HG03520 (cell line): ENCODE measurements at regions not wholly inside any gene's neighbourhood (a gene's known extent, or its start where the extent isn't known, plus 50 kb on each side); places are given as distances from the start of the nearest gene placed in this dataset.

Experiments used
- ATAC-seq: cut with Tn5 transposase; IDR thresholded peaks from one replicate; pipeline ENCODE4 v1.9.1; 2021; ENCODE audit warnings: mild to moderate bottlenecking, moderate library complexity; ENCODE audit not compliant: unreplicated experiment

DNA sequence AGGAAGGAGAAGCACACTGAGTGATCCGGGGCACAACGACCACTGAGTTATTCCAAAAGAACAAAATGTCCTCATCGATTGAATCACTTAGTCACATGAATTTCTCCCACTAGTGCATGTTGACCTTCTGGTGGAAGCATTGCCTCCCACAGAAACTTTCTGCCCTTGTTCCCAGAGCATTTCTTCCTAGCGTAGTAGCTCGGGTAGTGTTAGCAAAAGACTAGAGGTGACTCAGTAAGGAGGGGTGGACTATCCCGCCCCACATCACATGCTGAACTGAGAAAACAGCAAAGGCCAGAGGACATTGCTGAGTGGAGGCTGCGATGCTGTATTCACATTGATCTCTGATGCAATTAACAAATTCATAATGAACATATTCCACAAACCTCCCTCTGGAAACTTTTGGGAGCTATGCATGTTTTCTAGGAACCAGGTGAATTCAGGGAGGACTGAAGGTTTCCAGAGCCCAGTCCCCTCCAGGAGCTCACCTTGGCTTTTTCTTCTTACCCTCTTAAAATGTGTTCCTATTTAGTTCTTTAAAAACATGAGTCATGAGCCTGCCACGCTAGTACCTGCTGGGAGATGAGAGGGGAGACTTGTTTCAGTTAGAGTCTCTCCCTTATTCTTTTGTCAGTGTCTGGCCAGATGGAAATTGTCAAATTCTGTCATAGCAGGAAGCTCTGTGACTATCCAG is 507.9 kb downstream of the CDH26 start:
- no peak for ATAC-seq

- no peak for ATAC-seq
Observed at GRCh38 chr20:60466687-60467022, 508.4 kb downstream of the CDH26 start.

DNA sequence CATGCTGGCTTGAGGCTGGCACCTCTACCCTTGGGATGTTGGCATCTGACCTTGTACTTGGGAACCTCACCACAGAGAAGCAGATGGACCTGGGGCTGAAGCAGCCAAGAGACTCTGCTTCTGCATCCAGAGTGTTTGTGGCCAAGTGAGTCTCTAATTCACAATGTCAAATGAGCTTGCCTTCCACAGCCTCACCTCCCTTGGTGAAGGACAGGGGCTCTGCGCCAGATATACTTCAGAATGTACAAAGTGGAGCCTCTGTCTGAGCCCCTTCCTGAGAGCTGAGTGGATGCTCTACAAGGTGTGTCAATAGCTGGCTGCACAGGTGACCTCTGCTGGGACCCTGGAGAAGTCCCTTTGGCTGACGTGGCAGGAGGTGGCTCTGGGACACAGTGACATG is 508.9 kb downstream of the CDH26 start:
- no peak for ATAC-seq

- ATAC-seq, result no peak
Observed at GRCh38 chr20:60467771-60468170, 509.5 kb downstream of the CDH26 start.

GRCh38 chr20:60469829-60470228 is 511.6 kb downstream of the CDH26 start:
- ATAC-seq, result no peak

DNA sequence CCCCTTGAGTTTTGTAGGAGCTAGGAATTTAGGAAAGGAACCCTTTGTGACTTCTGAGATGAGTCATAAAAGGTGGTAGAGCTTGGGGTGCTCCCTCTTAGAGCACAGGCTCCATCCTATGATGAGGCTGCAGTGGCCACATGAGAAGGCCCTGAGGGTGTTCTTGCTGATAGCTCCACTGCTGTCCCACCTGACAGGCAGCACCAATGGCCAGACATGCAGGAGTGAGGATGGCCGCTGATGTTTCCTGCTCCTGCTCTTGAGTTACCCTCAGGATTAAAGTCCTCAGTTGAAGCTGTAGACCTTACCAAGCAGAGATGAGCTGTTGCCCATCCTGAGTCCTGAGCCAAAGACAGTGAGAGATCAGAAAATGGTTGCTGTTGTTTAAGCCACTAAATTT is 512.1 kb downstream of the CDH26 start:
- ATAC-seq, result no peak

GRCh38 chr20:60473211-60473610 is 515.0 kb downstream of the CDH26 start:
- ATAC-seq, result no peak

- no peak for ATAC-seq
Observed at GRCh38 chr20:60474385-60474910, 516.2 kb downstream of the CDH26 start.

- no peak for ATAC-seq
Observed at GRCh38 chr20:60476045-60476444, 517.8 kb downstream of the CDH26 start.

DNA sequence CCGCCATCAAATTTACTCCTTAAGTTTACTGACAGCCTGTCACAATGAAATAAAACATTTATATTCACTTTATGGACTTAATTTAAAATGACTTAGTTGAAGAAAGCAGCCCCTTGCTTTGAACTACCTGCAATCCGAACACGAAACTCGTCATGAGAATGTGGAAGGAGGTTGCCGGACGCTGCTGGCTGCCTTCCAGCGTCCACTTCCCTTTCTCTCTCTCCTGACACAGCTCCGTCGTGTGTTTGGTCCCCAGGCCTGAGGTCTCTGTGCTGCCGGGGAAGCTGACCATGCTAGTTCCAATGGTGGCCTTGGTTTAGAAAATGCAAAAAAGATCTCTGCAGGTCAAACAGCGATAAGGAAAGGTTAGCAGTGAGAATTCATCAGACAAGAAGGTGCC is 519.7 kb downstream of the CDH26 start:
- ATAC-seq, result no peak

DNA sequence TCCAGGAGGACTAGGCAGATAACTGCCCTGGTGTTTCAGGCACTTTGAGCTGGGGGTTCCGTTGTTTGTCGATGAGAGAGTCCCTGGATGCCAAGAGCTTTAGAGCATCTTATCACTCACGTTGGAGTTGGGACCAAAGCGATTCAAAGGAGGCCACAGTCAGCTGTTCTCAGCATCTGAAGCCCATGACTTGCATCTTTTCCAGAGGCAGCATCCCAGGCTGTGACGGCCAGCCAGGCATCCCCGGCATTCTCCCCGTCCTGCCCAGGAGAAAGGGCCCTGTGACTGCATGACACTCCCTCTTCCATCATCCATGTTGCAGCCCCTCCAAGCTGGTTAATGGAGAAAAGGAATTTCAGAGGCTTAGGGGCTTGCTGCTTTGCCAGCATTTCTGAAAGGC is 520.3 kb downstream of the CDH26 start:
- no peak for ATAC-seq

- no peak for ATAC-seq
Observed at GRCh38 chr20:60480950-60481742, 522.9 kb downstream of the CDH26 start.

DNA sequence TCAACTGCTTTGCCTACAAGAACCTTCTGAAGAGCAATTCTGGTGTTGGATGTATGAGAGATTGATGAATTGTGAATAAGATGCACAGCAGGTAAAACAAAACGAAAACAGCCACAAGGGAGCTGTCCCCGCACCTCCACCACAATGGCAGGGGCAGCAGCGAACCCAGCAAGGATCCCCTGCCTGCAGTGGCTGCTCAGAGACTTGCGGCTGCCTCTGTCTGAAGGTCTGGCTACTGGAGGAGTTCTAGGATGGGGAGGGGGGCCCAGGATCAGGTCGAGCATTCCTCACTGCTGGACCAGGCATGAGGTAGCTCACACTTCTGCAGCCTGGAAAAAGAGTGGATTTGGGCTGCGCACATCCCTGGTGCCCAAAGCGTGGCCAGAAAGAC is 523.5 kb downstream of the CDH26 start:
- ATAC-seq, result no peak

GRCh38 chr20:60482221-60483008 is 524.2 kb downstream of the CDH26 start:
- ATAC-seq, result no peak

- ATAC-seq, result no peak
Observed at GRCh38 chr20:60483371-60483770, 525.1 kb downstream of the CDH26 start.

- ATAC-seq, result no peak
Observed at GRCh38 chr20:60484316-60484715, 526.1 kb downstream of the CDH26 start.

DNA sequence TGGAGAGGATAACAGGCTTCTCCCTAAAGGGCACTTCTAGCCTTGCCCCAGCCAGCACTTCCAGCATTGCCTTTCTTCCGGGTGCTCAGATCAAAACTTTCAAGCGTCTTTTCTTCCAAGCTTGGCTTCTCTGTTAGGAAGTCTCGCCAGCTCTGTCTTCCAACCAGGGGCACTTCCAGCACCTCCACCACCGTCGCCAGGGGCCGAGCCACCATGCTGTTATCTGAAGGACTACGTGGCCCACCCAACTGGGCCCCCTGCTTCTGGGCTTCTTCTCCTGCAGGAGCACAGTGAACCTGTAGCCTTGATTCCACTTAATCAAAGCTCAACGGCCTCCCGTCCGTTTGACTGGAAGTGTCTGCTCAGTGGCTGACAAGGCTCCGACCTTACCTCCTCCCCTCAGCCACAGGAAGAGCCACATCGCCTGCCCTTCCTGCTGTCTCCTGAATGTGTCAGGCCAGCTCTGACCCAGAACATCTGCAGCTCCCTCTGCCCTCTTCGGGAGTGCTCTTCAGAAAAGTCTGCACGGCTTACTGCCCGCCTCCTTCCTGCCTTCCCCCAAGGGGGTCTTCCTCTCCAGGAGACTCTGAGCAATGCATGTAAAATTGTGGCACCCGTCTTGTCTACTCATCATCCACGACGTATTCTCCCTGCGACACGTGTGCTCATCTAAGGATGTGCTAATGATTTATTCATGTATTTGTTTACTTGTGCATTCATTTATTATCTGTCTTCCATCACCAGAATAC is 527.0 kb downstream of the CDH26 start:
- no peak for ATAC-seq

DNA sequence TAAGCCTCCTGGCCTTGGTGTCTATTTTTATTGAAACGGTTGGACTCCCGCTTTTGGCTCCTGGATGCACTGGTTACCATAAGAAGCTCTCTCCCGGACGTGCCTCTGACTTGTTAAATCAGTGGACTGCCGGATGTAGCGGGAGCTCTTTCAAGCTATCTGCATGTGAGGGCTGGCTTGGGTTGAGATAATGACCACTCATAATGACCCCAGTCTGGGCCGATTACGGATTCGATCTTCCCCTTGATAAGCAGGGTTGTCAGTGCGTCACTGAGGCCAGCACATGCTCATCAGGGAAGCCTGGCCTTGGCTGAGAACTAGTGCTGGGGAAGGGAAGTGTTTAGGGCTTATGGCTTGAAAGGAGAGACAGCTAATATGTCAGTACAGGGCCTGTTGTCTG is 528.1 kb downstream of the CDH26 start:
- no peak for ATAC-seq

GRCh38 chr20:60486937-60487336 is 528.7 kb downstream of the CDH26 start:
- ATAC-seq, result no peak

DNA sequence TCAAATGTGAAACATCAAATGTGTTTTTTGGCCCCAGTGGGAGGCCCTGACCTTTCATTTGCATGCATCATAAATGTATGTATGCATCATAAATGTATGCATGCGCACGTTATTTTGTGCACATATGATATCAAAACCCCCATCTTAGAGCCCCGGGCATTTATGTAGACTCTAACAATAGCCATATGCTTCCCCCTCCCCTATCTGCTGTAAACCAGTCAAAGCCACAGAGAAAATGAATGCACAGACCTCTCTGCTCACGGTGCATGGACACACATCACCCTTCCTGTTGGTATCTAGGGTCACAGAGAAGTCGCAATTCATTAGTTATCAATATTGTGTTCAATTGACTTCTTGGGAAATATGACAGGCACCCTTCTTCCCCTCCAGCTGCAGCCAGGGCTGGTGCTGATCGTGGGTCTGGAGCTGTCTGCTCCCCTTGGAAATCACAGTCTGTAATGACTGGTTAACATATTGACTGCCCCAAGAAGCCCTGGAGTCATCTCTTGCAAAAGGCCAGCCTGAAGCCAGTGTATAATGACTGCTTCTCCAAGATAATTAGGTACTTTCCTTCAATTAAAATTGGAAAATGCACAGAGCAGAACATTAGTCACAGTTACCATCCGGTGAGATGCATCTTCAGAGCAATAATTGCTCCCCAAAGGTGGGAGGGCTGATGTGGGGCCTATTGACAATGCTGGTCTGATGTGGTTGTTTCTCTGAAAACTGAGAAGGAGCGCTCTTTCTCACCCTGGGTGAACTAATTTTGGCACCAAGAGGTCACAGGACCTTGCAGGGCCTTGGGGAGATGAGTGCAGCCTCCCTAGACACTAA is 532.2 kb downstream of the CDH26 start:
- no peak for ATAC-seq
